HL-60 (cell line): ENCODE measurements at regions not wholly inside any gene's neighbourhood (a gene's known extent, or its start where the extent isn't known, plus 50 kb on each side); places are given as distances from the start of the nearest gene placed in this dataset.

Experiments used
- DNase-seq, 2 experiments: peaks; one replicate each; pipeline ENCODE4 v3.0.0-alpha.2; 2010 to 2020; ENCODE audit warnings: low read depth in 1 of 2, low spot score in 1 of 2
- H3K27ac ChIP-seq: fragments of 250-450 bp; sonication (Bioruptor Pico); replicated peaks from 2 replicates; pipeline ENCODE4 v1.5.1; 2020; ENCODE audit warnings: mild to moderate bottlenecking, moderate library complexity
- H3K27me3 ChIP-seq: fragments of 250-450 bp; sonication (Bioruptor Pico); 2 replicates; pipeline ENCODE4 v1.5.1; 2021; ENCODE audit warnings: mild to moderate bottlenecking, moderate library complexity; ENCODE audit not compliant: insufficient read depth, poor library complexity, severe bottlenecking
- H3K4me3 ChIP-seq: replicated peaks from 2 replicates; pipeline ENCODE4 v1.5.1; 2011; ENCODE audit warnings: mild to moderate bottlenecking, control low read depth, low read length; ENCODE audit not compliant: insufficient read depth
- GABPA ChIP-seq: IDR thresholded peaks from 2 replicates; pipeline ENCODE4 v1.6.1; 2012; ENCODE audit warnings: low read depth
- POLR2AphosphoS5 ChIP-seq: IDR thresholded peaks from 2 replicates; pipeline ENCODE4 v1.6.1; 2012; ENCODE audit warnings: low read depth
- SPI1 ChIP-seq: IDR thresholded peaks from 2 replicates; pipeline ENCODE4 v1.6.1; 2012; ENCODE audit warnings: low read depth, mild to moderate bottlenecking, borderline replicate concordance
- TF ChIP-seq, protein P1 (sequence below): IDR thresholded peaks from 2 replicates; pipeline ENCODE4 v1.6.1; 2012; ENCODE audit warnings: low read depth; ENCODE audit not compliant: insufficient replicate concordance
- TF ChIP-seq, protein P2 (sequence below): IDR thresholded peaks from one replicate; pipeline ENCODE4 v1.5.1; 2011; ENCODE audit warnings: low read length, control low read depth, inconsistent platforms; ENCODE audit not compliant: insufficient read depth

DNA sequence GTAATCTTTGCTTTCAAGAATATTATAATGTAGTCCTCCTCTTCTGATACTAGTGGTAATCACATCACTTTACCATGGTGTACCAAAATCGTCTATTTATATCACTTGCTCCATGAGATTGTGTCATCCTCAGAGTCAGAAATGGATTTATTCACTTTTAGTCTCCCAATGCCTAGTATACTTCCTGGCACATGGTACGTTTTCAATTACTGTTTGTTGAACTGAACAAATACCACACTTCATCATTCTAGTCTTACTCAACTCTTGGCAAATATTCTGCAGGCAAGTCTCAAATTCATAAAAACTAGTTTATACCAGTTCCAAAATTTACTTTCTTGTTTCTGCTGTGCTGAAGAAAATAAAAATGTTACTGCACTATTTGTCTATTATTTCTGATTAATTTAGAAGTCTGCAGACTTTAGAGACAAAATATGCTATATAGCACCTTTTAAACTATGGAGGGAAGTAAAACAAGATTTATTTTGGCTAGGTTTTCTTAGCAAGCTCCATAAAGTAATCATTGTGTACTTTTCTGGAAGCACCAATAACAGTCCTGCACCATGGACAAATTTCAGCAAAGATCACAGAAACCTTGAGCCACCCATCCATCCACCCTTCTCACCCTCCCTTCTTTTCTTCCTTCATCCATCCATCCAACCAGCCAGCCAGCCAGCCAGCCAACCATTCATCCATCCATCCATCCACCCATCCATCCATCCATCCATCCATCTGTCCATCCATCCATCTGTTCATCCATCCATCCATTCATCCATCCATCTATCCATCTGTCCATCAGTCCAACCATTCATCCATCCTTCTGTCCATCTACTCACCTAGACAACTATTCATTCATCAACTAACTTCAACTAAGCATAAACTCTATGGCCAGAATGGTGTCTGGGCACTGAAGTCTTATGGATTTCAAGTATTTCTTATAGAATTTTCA is 102.1 kb upstream of the STMND1 start:
- TF ChIP-seq, protein P1, sequence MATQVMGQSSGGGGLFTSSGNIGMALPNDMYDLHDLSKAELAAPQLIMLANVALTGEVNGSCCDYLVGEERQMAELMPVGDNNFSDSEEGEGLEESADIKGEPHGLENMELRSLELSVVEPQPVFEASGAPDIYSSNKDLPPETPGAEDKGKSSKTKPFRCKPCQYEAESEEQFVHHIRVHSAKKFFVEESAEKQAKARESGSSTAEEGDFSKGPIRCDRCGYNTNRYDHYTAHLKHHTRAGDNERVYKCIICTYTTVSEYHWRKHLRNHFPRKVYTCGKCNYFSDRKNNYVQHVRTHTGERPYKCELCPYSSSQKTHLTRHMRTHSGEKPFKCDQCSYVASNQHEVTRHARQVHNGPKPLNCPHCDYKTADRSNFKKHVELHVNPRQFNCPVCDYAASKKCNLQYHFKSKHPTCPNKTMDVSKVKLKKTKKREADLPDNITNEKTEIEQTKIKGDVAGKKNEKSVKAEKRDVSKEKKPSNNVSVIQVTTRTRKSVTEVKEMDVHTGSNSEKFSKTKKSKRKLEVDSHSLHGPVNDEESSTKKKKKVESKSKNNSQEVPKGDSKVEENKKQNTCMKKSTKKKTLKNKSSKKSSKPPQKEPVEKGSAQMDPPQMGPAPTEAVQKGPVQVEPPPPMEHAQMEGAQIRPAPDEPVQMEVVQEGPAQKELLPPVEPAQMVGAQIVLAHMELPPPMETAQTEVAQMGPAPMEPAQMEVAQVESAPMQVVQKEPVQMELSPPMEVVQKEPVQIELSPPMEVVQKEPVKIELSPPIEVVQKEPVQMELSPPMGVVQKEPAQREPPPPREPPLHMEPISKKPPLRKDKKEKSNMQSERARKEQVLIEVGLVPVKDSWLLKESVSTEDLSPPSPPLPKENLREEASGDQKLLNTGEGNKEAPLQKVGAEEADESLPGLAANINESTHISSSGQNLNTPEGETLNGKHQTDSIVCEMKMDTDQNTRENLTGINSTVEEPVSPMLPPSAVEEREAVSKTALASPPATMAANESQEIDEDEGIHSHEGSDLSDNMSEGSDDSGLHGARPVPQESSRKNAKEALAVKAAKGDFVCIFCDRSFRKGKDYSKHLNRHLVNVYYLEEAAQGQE: no peak
- no peak for TF ChIP-seq SPI1
- no peak for TF ChIP-seq GABPA
- TF ChIP-seq, protein P2, sequence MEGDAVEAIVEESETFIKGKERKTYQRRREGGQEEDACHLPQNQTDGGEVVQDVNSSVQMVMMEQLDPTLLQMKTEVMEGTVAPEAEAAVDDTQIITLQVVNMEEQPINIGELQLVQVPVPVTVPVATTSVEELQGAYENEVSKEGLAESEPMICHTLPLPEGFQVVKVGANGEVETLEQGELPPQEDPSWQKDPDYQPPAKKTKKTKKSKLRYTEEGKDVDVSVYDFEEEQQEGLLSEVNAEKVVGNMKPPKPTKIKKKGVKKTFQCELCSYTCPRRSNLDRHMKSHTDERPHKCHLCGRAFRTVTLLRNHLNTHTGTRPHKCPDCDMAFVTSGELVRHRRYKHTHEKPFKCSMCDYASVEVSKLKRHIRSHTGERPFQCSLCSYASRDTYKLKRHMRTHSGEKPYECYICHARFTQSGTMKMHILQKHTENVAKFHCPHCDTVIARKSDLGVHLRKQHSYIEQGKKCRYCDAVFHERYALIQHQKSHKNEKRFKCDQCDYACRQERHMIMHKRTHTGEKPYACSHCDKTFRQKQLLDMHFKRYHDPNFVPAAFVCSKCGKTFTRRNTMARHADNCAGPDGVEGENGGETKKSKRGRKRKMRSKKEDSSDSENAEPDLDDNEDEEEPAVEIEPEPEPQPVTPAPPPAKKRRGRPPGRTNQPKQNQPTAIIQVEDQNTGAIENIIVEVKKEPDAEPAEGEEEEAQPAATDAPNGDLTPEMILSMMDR: no peak
- no peak for TF ChIP-seq POLR2AphosphoS5
- Histone ChIP-seq H3K27me3 (no peaks in the 10 kb centered on the region), H3K27ac (no peak overlapping the region), H3K4me3 (no peak overlapping the region)
- no peak for DNase-seq

DNA sequence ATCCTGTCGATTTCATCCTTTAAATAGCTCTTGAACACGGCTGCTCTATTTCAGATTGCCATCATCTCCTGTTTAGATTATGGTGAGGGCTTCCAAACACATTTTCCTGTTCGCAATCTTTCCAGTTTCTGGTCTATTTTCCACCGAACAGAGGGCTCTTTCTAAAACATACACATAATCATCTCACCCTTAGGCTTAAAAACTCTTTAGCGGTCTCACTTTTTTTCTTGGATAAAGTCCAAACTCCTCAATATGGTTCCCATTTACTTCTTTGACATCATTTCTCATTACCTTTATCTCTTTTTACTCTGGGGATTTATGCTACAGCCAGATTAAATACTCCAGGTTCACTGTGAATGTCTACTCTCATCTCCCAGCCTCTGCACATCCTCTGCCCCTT is 103.4 kb upstream of the STMND1 start:
- Histone ChIP-seq H3K27ac (no peak overlapping the region), H3K4me3 (no peak overlapping the region), H3K27me3 (no peaks in the 10 kb centered on the region)
- DNase-seq: no peak
- TF ChIP-seq POLR2AphosphoS5: no peak
- TF ChIP-seq SPI1: no peak
- TF ChIP-seq, protein P1: no peak
- TF ChIP-seq, protein P2: no peak
- no peak for TF ChIP-seq GABPA

DNA sequence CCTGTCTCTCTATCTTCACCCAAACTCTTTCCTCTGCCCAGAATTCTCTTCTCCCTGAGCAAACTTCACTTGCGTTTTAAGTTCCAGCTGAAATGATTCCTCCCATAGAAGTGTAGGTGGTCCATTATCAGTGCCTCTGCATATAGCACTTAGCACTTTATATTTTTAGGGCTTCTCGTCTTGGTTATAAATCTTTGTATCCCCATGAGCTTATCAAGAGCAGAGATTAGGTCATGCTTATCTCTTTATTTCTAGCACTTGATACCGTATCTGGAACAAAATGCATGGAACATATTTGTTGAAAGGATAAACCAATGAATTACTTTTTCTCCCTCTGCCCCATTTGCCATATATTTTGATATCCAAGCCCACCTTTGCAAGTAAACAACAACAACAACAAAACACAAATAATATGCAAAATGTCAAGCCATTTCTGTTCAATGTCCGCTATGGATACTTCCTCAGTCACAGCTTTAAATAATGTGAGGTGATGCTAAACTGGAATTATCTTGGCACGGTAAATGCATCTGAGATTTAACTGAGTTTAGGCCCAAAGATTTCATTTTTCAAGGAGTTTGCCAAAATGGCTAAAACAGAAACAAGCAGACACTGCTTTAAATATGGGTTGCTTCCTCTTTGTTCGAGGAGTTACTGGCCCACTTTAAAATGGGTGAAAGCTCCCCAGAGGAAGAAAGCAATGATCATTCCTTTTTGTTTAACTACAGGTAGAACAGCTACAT is 106.2 kb upstream of the STMND1 start:
- Histone ChIP-seq H3K27ac (no peak overlapping the region), H3K4me3 (no peak overlapping the region), H3K27me3 (no peaks in the 10 kb centered on the region)
- TF ChIP-seq POLR2AphosphoS5 (no peak), SPI1 (no peak), GABPA (no peak)
- TF ChIP-seq, protein P1: no peak
- TF ChIP-seq, protein P2: no peak
- DNase-seq: no peak
